ENCODE measurements at regions not wholly inside any gene's neighbourhood (a gene's known extent, or its start where the extent isn't known, plus 50 kb on each side); places are given as distances from the start of the nearest gene placed in this dataset.

GRCh38 chr22:49179886-49180682 lies 647.6 kb downstream of the BRD1 start:
- no peak overlapping the region for H3K4me3 ChIP-seq (ENCODE audit: low read length)
- DNase-seq (ENCODE audit: low read depth, low spot score) = no peak

- no peak for DNase-seq (ENCODE audit: low read depth, low spot score)
- no peak overlapping the region for H3K4me3 ChIP-seq (ENCODE audit: low read length)
Measured at GRCh38 chr22:49179175-49179574, 648.5 kb downstream of the BRD1 start.

GRCh38 chr22:49178246-49179005 lies 649.2 kb downstream of the BRD1 start:
- no peak for DNase-seq (ENCODE audit: low read depth, low spot score)
- H3K4me3 ChIP-seq (ENCODE audit: low read length) = no peak overlapping the region

GRCh38 chr22:49177666-49178065 lies 650.0 kb downstream of the BRD1 start:
- H3K4me3 ChIP-seq (ENCODE audit: low read length) = no peak overlapping the region
- DNase-seq (ENCODE audit: low read depth, low spot score) = no peak

- no peak for DNase-seq (ENCODE audit: low read depth, low spot score)
- no peak overlapping the region for H3K4me3 ChIP-seq (ENCODE audit: low read length)
Measured at GRCh38 chr22:49176956-49177355, 650.7 kb downstream of the BRD1 start.

- H3K4me3 ChIP-seq (ENCODE audit: low read length) = no peak overlapping the region
- no peak for DNase-seq (ENCODE audit: low read depth, low spot score)
Measured at GRCh38 chr22:49170053-49170452, 657.6 kb downstream of the BRD1 start.

- no peak overlapping the region for H3K4me3 ChIP-seq (ENCODE audit: low read length)
- DNase-seq (ENCODE audit: low read depth, low spot score) = no peak
Measured at GRCh38 chr22:49169074-49169744, 658.5 kb downstream of the BRD1 start.

- no peak overlapping the region for H3K4me3 ChIP-seq (ENCODE audit: low read length)
- no peak for DNase-seq (ENCODE audit: low read depth, low spot score)
Measured at GRCh38 chr22:49168219-49168813, 659.4 kb downstream of the BRD1 start.

GRCh38 chr22:49166746-49167145 lies 660.9 kb downstream of the BRD1 start:
- no peak overlapping the region for H3K4me3 ChIP-seq (ENCODE audit: low read length)
- DNase-seq (ENCODE audit: low read depth, low spot score) = no peak

GRCh38 chr22:49166211-49166610 lies 661.5 kb downstream of the BRD1 start:
- no peak overlapping the region for H3K4me3 ChIP-seq (ENCODE audit: low read length)
- no peak for DNase-seq (ENCODE audit: low read depth, low spot score)

- H3K4me3 ChIP-seq (ENCODE audit: low read length) = no peak overlapping the region
- no peak for DNase-seq (ENCODE audit: low read depth, low spot score)
Measured at GRCh38 chr22:49164773-49165320, 662.8 kb downstream of the BRD1 start.

GRCh38 chr22:49163960-49164690 lies 663.5 kb downstream of the BRD1 start:
- no peak overlapping the region for H3K4me3 ChIP-seq (ENCODE audit: low read length)
- no peak for DNase-seq (ENCODE audit: low read depth, low spot score)

GRCh38 chr22:49163258-49163959 lies 664.3 kb downstream of the BRD1 start:
- no peak overlapping the region for H3K4me3 ChIP-seq (ENCODE audit: low read length)
- DNase-seq (ENCODE audit: low read depth, low spot score) = no peak

- H3K4me3 ChIP-seq (ENCODE audit: low read length) = no peak overlapping the region
- DNase-seq (ENCODE audit: low read depth, low spot score) = no peak
Measured at GRCh38 chr22:49162841-49163240, 664.8 kb downstream of the BRD1 start.

GRCh38 chr22:49161002-49161850 lies 666.4 kb downstream of the BRD1 start:
- no peak overlapping the region for H3K4me3 ChIP-seq (ENCODE audit: low read length)
- no peak for DNase-seq (ENCODE audit: low read depth, low spot score)

- no peak overlapping the region for H3K4me3 ChIP-seq (ENCODE audit: low read length)
- DNase-seq (ENCODE audit: low read depth, low spot score) = no peak
Measured at GRCh38 chr22:49160261-49161001, 667.2 kb downstream of the BRD1 start.

GRCh38 chr22:49159711-49160110 lies 668.0 kb downstream of the BRD1 start:
- no peak overlapping the region for H3K4me3 ChIP-seq (ENCODE audit: low read length)
- no peak for DNase-seq (ENCODE audit: low read depth, low spot score)

All from Jurkat, Clone E6-1 (cell line).